ENCODE measurements at regions not wholly inside any gene's neighbourhood (a gene's known extent, or its start where the extent isn't known, plus 50 kb on each side); places are given as distances from the start of the nearest gene placed in this dataset.
"Not testable (repeated sequence)": the region's sequence is repeated elsewhere in the genome, so short reads cannot be mapped to it uniquely, and the experiment has no call there.

DNA sequence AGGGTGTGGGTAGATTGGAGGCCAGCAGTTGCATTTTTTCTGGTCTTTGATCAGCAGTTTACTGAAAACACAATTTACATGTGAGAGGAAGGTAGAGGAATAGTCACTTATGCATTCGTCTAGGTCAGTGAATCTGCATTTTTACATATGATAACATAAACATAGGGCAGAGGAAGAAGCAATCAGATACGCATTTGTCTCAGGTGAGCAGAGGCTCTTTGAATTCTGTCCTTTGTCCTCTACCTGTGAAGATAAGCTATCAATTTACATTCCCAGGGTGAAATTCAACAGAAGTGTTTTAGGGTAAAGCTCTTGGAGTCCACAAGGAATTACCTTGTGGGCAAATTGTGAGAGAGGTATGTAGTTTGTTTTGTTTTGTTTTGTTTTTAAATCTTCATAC, 306.5 kb downstream of the MAGEB5 start:
- TF ChIP-seq, protein P1, sequence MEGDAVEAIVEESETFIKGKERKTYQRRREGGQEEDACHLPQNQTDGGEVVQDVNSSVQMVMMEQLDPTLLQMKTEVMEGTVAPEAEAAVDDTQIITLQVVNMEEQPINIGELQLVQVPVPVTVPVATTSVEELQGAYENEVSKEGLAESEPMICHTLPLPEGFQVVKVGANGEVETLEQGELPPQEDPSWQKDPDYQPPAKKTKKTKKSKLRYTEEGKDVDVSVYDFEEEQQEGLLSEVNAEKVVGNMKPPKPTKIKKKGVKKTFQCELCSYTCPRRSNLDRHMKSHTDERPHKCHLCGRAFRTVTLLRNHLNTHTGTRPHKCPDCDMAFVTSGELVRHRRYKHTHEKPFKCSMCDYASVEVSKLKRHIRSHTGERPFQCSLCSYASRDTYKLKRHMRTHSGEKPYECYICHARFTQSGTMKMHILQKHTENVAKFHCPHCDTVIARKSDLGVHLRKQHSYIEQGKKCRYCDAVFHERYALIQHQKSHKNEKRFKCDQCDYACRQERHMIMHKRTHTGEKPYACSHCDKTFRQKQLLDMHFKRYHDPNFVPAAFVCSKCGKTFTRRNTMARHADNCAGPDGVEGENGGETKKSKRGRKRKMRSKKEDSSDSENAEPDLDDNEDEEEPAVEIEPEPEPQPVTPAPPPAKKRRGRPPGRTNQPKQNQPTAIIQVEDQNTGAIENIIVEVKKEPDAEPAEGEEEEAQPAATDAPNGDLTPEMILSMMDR (IDR thresholded peaks at IDR 0.05; ENCODE audit: insufficient read depth, missing control alignments) = no peak
- FAIRE-seq (no peak), DNase-seq (ENCODE audit: insufficient read length, low spot score) (no peak)

DNA sequence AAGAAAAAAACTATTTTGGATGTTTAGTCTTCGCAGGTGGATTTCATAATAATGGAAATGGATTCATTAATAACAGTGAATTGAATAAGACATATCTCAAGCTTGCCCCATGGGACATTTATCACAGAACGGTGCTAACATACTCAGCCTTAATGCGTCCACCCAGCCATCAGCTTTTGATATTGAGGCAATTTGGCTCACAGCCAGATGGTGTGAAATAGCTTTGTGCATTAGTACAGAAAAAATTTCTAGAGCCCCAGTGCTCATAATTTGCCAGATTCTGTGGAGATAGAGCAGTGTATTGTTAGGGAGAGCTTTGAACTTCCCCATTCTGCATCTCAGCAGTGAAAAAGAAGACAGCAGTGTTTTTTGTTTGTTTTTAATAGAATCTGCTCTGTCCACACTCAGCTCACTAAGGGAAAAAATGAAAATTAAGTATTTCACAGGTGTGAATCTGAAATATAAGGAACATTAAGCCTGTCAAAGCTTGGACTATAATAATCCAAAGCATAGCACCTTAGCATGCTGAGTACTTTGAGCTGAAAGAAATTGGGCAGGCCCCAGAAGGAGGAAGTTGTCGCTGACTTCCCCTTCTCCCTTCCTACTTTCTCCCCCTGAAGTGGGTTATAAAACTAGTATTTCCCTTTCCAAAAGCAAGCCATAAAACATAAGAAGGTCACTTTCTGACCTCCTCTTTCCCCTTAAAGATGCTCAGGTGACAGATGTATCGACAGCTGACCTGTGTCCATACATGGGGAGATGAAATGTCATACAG, 295.8 kb downstream of the MAGEB5 start:
- FAIRE-seq = no peak
- DNase-seq (ENCODE audit: insufficient read length, low spot score) = no peak
- TF ChIP-seq, protein P1 (IDR thresholded peaks at IDR 0.05; ENCODE audit: insufficient read depth, missing control alignments) = no peak

DNA sequence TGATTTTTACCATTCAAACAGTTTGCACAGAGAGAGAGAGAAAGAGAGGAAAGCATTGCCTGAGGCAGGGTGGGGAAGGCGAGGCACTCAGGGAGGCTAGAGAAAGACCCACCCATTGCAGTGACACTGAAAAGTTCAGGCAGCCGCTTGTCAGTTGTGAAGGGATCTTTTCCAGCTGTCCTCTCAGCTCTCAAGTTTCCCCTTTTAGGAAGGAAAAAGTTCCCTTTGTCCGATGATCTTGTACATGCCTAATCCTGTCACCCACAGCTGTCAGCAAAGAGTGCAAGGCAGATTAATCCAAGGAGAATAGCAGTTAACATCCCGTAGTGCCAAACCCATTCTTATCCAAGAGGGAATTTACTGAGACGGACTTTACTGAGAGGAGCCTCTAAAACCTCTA, 255.0 kb downstream of the MAGEB5 start:
- peak; percentile 93 for FAIRE-seq
- TF ChIP-seq, protein P1 (IDR thresholded peaks at IDR 0.05; ENCODE audit: insufficient read depth, missing control alignments) = no peak
- DNase-seq (ENCODE audit: insufficient read length, low spot score) = no peak

DNA sequence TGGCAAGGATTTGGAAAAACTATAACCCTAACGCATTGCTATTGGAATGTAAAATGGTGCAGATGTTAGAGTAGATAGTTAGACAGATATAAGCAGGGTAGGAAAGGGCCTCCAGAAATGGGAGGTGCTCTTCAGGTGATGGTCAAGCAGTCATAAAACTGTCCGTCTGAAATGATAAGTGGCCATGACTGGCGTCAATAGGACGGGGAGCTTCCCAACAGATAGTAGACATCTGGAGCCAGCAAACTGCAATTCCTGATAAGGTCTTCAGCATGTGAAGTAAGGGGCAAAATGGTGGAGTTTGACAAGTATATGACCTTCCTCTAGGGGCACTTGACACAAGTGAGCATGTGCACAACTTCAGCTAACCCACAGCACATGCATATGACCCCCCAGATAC, 250.4 kb downstream of the MAGEB5 start:
- TF ChIP-seq, protein P1 (IDR thresholded peaks at IDR 0.05; ENCODE audit: insufficient read depth, missing control alignments) = no peak
- no peak for FAIRE-seq

DNA sequence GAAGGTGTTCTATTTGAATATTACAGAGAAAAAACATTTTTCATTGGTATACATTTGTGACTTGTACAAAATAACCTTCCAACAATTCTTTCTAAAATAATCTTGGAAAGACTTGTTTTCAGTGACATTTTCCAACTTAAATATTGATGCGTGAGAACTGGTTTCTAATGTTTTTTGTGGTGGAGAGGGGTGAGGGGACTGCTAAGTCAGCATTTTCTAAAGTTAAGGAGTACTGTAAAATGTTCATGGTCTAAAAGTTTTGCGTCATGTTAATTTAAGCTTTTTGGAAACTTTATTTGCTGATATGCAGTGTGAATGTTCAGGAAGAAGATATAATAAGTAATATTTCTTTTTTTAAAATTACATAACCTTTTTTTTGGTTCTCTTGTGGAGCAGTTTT, 229.3 kb downstream of the MAGEB5 start:
- no peak for FAIRE-seq
- TF ChIP-seq, protein P1 (IDR thresholded peaks at IDR 0.05; ENCODE audit: insufficient read depth, missing control alignments) = no peak
- no peak for DNase-seq (ENCODE audit: insufficient read length, low spot score)

More for the DNA sequence above, 250.4 kb downstream of the MAGEB5 start:
- no peak for DNase-seq (ENCODE audit: insufficient read length, low spot score)

DNA sequence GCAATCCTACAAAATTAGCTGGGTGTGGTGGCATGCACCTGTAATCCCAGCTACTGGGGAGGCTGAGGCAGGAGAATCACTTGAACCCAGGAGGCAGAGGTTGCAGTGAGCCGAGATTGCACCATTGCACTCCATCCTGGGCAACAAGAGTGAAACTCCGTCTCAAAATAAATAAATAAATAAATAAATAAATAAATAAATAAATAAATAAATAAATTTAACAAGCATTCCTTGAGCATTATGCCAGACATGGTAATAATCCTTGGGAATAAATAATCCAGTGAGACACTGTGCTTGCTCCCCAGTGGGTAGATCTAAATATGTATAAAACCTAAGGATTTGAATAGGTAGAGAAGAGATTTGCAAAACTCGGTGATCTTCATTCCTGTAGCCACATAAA, 228.4 kb downstream of the MAGEB5 start:
- DNase-seq (ENCODE audit: insufficient read length, low spot score); FAIRE-seq: not testable (repeated sequence)

DNA sequence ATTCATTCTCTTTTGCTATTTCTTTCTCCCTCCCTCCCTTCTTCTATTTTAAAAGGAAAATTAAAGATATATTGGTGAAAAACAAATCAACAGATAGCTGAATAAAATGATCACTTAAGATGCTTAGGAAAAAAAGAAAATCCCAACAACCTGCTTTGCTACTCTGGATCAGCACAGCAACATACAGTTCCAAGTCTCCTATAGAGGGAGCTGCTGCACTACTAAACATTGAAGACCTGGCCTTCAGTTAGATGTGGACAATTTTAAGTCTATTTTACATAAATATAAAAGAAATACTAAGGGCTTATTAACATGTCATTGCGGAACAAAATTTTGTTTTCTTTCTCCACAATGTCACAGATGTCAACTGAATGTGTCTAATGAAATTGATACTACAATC, 226.4 kb downstream of the MAGEB5 start:
- TF ChIP-seq, protein P1 (IDR thresholded peaks at IDR 0.05; ENCODE audit: insufficient read depth, missing control alignments) = no peak
- FAIRE-seq (no peak), DNase-seq (ENCODE audit: insufficient read length, low spot score) (no peak)
